ENCODE measurements at regions not wholly inside any gene's neighbourhood (a gene's known extent, or its start where the extent isn't known, plus 50 kb on each side); places are given as distances from the start of the nearest gene placed in this dataset.
A peak's percentile ranks its signal among the peaks of the same experiment; 100 is the strongest.

DNA sequence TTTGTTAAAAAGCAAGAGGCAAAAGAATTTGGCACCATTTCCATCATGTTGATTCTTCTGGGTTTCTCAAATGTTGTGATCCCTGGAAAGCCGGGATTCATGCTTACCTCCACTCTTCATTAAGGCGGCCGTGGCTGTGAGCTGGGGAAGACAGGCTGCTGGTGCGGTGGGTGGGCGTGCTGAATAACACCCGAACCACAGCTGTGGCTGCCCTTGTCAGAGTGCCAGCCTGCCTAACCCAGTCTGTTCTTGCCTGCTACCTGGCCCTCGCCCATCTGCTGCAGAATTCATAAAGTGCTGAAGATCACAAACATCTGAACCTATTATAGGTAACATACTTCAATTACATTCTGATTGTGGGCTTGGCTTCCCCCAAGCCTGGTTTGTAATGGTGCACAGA lies 95.8 kb upstream of the RCN1 start:
- Histone ChIP-seq H3K79me2 (replicated peaks; ENCODE audit: insufficient read depth, low read length) (no peaks in the 10 kb centered on the region), H3K27me3 (ENCODE audit: insufficient read depth, low read depth, low read length) (no peaks in the 10 kb centered on the region), H3F3A (ENCODE audit: insufficient read depth, low read length, poor library complexity, severe bottlenecking) (no peaks in the 10 kb centered on the region), H3K9me2 (ENCODE audit: insufficient read depth, low read length) (no peaks in the 10 kb centered on the region), H3K9ac (ENCODE audit: low read length) (no peak overlapping the region), H4K20me1 (ENCODE audit: insufficient read depth) (no peaks in the 10 kb centered on the region), H3K27ac (ENCODE audit: low read length) (no peak overlapping the region), H3K4me2 (ENCODE audit: low read length) (no peak overlapping the region), H2AFZ (ENCODE audit: low read depth, low read length) (no peak overlapping the region), H3K36me3 (ENCODE audit: insufficient read depth, low read length) (no peaks in the 10 kb centered on the region), H3K9me3 (ENCODE audit: low read length) (no peaks in the 10 kb centered on the region), H3K4me3 (ENCODE audit: low read length) (no peak overlapping the region)
- TF ChIP-seq, protein P1, sequence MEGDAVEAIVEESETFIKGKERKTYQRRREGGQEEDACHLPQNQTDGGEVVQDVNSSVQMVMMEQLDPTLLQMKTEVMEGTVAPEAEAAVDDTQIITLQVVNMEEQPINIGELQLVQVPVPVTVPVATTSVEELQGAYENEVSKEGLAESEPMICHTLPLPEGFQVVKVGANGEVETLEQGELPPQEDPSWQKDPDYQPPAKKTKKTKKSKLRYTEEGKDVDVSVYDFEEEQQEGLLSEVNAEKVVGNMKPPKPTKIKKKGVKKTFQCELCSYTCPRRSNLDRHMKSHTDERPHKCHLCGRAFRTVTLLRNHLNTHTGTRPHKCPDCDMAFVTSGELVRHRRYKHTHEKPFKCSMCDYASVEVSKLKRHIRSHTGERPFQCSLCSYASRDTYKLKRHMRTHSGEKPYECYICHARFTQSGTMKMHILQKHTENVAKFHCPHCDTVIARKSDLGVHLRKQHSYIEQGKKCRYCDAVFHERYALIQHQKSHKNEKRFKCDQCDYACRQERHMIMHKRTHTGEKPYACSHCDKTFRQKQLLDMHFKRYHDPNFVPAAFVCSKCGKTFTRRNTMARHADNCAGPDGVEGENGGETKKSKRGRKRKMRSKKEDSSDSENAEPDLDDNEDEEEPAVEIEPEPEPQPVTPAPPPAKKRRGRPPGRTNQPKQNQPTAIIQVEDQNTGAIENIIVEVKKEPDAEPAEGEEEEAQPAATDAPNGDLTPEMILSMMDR (IDR thresholded peaks at IDR 0.05; ENCODE audit: poor library complexity, severe bottlenecking) = no peak
- no peak for TF ChIP-seq MXI1 (conservative IDR thresholded peaks at IDR 0.05; ENCODE audit: poor library complexity, severe bottlenecking)
- no peak for TF ChIP-seq EP300 (conservative IDR thresholded peaks at IDR 0.05; ENCODE audit: poor library complexity, severe bottlenecking)
- no peak for TF ChIP-seq POLR2AphosphoS5 (IDR thresholded peaks at IDR 0.05)
- no peak for TF ChIP-seq SMC3 (conservative IDR thresholded peaks at IDR 0.05; ENCODE audit: poor library complexity)
- TF ChIP-seq REST (IDR thresholded peaks at IDR 0.05; ENCODE audit: borderline replicate concordance) = no peak
- no peak for TF ChIP-seq EZH2 (IDR thresholded peaks at IDR 0.05; ENCODE audit: borderline replicate concordance, insufficient read depth, low read length, poor library complexity, severe bottlenecking)
- no peak for TF ChIP-seq TAF1 (IDR thresholded peaks at IDR 0.05; ENCODE audit: low read depth)

GRCh38 chr11:31987118-31988005 lies 103.5 kb upstream of the RCN1 start:
- Histone ChIP-seq H3K27ac (ENCODE audit: low read length) (no peak overlapping the region), H3K36me3 (ENCODE audit: insufficient read depth, low read length) (no peaks in the 10 kb centered on the region), H3K4me2 (ENCODE audit: low read length) (no peak overlapping the region), H3K9ac (ENCODE audit: low read length) (no peak overlapping the region), H3K27me3 (ENCODE audit: insufficient read depth, low read depth, low read length) (peaks cover 6% of the 10 kb centered on the region), H2AFZ (ENCODE audit: low read depth, low read length) (no peak overlapping the region), H3F3A (ENCODE audit: insufficient read depth, low read length, poor library complexity, severe bottlenecking) (no peaks in the 10 kb centered on the region), H3K4me3 (ENCODE audit: low read length) (peak overlapping the region; percentile 48), H3K79me2 (replicated peaks; ENCODE audit: insufficient read depth, low read length) (no peaks in the 10 kb centered on the region), H4K20me1 (ENCODE audit: insufficient read depth) (no peaks in the 10 kb centered on the region), H3K9me2 (ENCODE audit: insufficient read depth, low read length) (no peaks in the 10 kb centered on the region), H3K9me3 (ENCODE audit: low read length) (no peaks in the 10 kb centered on the region)
- TF ChIP-seq REST (IDR thresholded peaks at IDR 0.05; ENCODE audit: borderline replicate concordance) = no peak
- no peak for TF ChIP-seq TAF1 (IDR thresholded peaks at IDR 0.05; ENCODE audit: low read depth)
- no peak for TF ChIP-seq EZH2 (IDR thresholded peaks at IDR 0.05; ENCODE audit: borderline replicate concordance, insufficient read depth, low read length, poor library complexity, severe bottlenecking)
- no peak for TF ChIP-seq EP300 (conservative IDR thresholded peaks at IDR 0.05; ENCODE audit: poor library complexity, severe bottlenecking)
- no peak for TF ChIP-seq RAD21 (conservative IDR thresholded peaks at IDR 0.05)
- no peak for TF ChIP-seq POLR2AphosphoS5 (IDR thresholded peaks at IDR 0.05)
- TF ChIP-seq MXI1 (conservative IDR thresholded peaks at IDR 0.05; ENCODE audit: poor library complexity, severe bottlenecking) = no peak
- no peak for TF ChIP-seq SMC3 (conservative IDR thresholded peaks at IDR 0.05; ENCODE audit: poor library complexity)
- TF ChIP-seq, protein P1 (IDR thresholded peaks at IDR 0.05; ENCODE audit: poor library complexity, severe bottlenecking) = no peak

All from neural cell (in vitro differentiated cells).